GM23338 (cell line): ENCODE measurements at regions not wholly inside any gene's neighbourhood (a gene's known extent, or its start where the extent isn't known, plus 50 kb on each side); places are given as distances from the start of the nearest gene placed in this dataset.

Experiments
- CTCF ChIP-seq, 2 experiments: fragments of 200-600 bp in 1 of 2; sonication (generic) in 1 of 2; conservative IDR thresholded peaks; 2 replicates each; pipeline versions ENCODE4 v1.5.1 to v1.6.1; 2016 to 2017; ENCODE audit warnings: antibody characterized with exemption in 2 of 2, low read depth in 2 of 2, mild to moderate bottlenecking in 2 of 2, moderate library complexity in 1 of 2
- EZH2 ChIP-seq: fragments of 200-600 bp; sonication (generic); IDR thresholded peaks from one replicate; pipeline ENCODE4 v1.8.0; 2017; ENCODE audit warnings: antibody characterized with exemption, mild to moderate bottlenecking, low read depth; ENCODE audit not compliant: unreplicated experiment
- ZNF114 ChIP-seq: fragments of 250-450 bp; sonication (Bioruptor Pico); IDR thresholded peaks from 2 replicates; pipeline ENCODE4 v1.5.0; 2020; ENCODE audit warnings: mild to moderate bottlenecking, moderate library complexity

- no peak for TF ChIP-seq CTCF (conservative IDR thresholded peaks at IDR 0.05; ENCODE audit: low read depth in 2 of 2)
- TF ChIP-seq EZH2, result no peak
- no peak for TF ChIP-seq ZNF114
These were observed 213.5 kb upstream of the KCNG1 start for GRCh38 chr20:51236421-51236820.
